ENCODE measurements at regions not wholly inside any gene's neighbourhood (a gene's known extent, or its start where the extent isn't known, plus 50 kb on each side); places are given as distances from the start of the nearest gene placed in this dataset.

DNA sequence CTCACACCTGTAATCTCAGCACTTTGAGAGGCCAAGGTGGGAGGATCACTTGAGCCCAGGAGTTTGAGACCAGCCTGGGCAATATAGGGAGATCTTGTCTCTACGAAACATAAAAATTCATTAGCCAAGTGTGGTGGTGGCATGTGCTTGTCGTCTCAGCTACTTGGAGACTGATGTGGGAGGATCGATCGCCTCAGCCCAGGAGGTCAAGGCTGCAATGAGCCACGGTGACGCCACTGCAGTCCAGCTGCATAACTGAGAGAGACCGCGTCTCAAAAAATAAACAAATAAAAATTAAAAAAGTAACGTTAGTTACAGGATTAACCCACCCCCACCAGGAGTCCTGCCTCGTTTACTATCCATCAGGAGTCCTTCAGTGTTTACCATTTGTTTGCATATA, 345.1 kb downstream of the BTBD3 start:
- no peak for TF ChIP-seq POLR2A (IDR thresholded peaks at IDR 0.05)
- TF ChIP-seq, protein P1, sequence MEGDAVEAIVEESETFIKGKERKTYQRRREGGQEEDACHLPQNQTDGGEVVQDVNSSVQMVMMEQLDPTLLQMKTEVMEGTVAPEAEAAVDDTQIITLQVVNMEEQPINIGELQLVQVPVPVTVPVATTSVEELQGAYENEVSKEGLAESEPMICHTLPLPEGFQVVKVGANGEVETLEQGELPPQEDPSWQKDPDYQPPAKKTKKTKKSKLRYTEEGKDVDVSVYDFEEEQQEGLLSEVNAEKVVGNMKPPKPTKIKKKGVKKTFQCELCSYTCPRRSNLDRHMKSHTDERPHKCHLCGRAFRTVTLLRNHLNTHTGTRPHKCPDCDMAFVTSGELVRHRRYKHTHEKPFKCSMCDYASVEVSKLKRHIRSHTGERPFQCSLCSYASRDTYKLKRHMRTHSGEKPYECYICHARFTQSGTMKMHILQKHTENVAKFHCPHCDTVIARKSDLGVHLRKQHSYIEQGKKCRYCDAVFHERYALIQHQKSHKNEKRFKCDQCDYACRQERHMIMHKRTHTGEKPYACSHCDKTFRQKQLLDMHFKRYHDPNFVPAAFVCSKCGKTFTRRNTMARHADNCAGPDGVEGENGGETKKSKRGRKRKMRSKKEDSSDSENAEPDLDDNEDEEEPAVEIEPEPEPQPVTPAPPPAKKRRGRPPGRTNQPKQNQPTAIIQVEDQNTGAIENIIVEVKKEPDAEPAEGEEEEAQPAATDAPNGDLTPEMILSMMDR (IDR thresholded peaks at IDR 0.05 in 8 of 11, conservative IDR thresholded peaks at IDR 0.05 in 3 of 11): no peak
